ENCODE measurements at regions not wholly inside any gene's neighbourhood (a gene's known extent, or its start where the extent isn't known, plus 50 kb on each side); places are given as distances from the start of the nearest gene placed in this dataset.

- no peak for TF ChIP-seq CTCF (IDR thresholded peaks at IDR 0.05; ENCODE audit: low read depth, low read length)
- H3K4me3 ChIP-seq (ENCODE audit: low read depth, low read length) = no peak overlapping the region
Measured at GRCh38 chr2:19244460-19245363, 113.7 kb downstream of the OSR1 start.

GRCh38 chr2:19238440-19239060, 119.9 kb downstream of the OSR1 start:
- H3K4me3 ChIP-seq (ENCODE audit: low read depth, low read length) = no peak overlapping the region

GRCh38 chr2:19235308-19235707, 123.1 kb downstream of the OSR1 start:
- no peak overlapping the region for H3K4me3 ChIP-seq (ENCODE audit: low read depth, low read length)
- TF ChIP-seq CTCF (IDR thresholded peaks at IDR 0.05; ENCODE audit: low read depth, low read length) = no peak

More at GRCh38 chr2:19238440-19239060, 119.9 kb downstream of the OSR1 start:
- TF ChIP-seq CTCF (IDR thresholded peaks at IDR 0.05; ENCODE audit: low read depth, low read length) = no peak

GRCh38 chr2:19232312-19232711, 126.1 kb downstream of the OSR1 start:
- no peak for TF ChIP-seq CTCF (IDR thresholded peaks at IDR 0.05; ENCODE audit: low read depth, low read length)

GRCh38 chr2:19231625-19232024, 126.8 kb downstream of the OSR1 start:
- no peak for TF ChIP-seq CTCF (IDR thresholded peaks at IDR 0.05; ENCODE audit: low read depth, low read length)
- no peak overlapping the region for H3K4me3 ChIP-seq (ENCODE audit: low read depth, low read length)

More at GRCh38 chr2:19232312-19232711, 126.1 kb downstream of the OSR1 start:
- H3K4me3 ChIP-seq (ENCODE audit: low read depth, low read length) = no peak overlapping the region

- no peak for TF ChIP-seq CTCF (IDR thresholded peaks at IDR 0.05; ENCODE audit: low read depth, low read length)
- no peak overlapping the region for H3K4me3 ChIP-seq (ENCODE audit: low read depth, low read length)
Measured at GRCh38 chr2:19230626-19231025, 127.8 kb downstream of the OSR1 start.

GRCh38 chr2:19228715-19229114, 129.7 kb downstream of the OSR1 start:
- TF ChIP-seq CTCF (IDR thresholded peaks at IDR 0.05; ENCODE audit: low read depth, low read length) = no peak

More at GRCh38 chr2:19228715-19229114, 129.7 kb downstream of the OSR1 start:
- no peak overlapping the region for H3K4me3 ChIP-seq (ENCODE audit: low read depth, low read length)
